HG03442 (cell line): ENCODE measurements at regions not wholly inside any gene's neighbourhood (a gene's known extent, or its start where the extent isn't known, plus 50 kb on each side); places are given as distances from the start of the nearest gene placed in this dataset.
A peak's percentile ranks its signal among the peaks of the same experiment; 100 is the strongest.
"Not testable (repeated sequence)": the region's sequence is repeated elsewhere in the genome, so short reads cannot be mapped to it uniquely, and the experiment has no call there.

ENCODE experiments used
- ATAC-seq: cut with Tn5 transposase; IDR thresholded peaks from one replicate; pipeline ENCODE4 v1.9.1; 2021; ENCODE audit warnings: mild to moderate bottlenecking, moderate library complexity; ENCODE audit not compliant: unreplicated experiment

GRCh38 chr14:89661392-89661791 is 244.4 kb upstream of the FOXN3 start:
- ATAC-seq = no peak

GRCh38 chr14:89660625-89661233 is 243.7 kb upstream of the FOXN3 start:
- ATAC-seq = not testable (repeated sequence)

- no peak for ATAC-seq
Measured at GRCh38 chr14:89660166-89660565, 243.1 kb upstream of the FOXN3 start.

GRCh38 chr14:89658977-89659670 is 242.1 kb upstream of the FOXN3 start:
- ATAC-seq = no peak

- no peak for ATAC-seq
Measured at GRCh38 chr14:89657014-89657413, 240.0 kb upstream of the FOXN3 start.

GRCh38 chr14:89654998-89655397 is 238.0 kb upstream of the FOXN3 start:
- ATAC-seq = no peak

GRCh38 chr14:89652352-89652751 is 235.3 kb upstream of the FOXN3 start:
- ATAC-seq = no peak

- ATAC-seq = no peak
Measured at GRCh38 chr14:89651805-89652204, 234.8 kb upstream of the FOXN3 start.

- no peak for ATAC-seq
Measured at GRCh38 chr14:89650077-89650978, 233.3 kb upstream of the FOXN3 start.

- no peak for ATAC-seq
Measured at GRCh38 chr14:89649451-89650075, 232.5 kb upstream of the FOXN3 start.

GRCh38 chr14:89648924-89649323 is 231.9 kb upstream of the FOXN3 start:
- ATAC-seq = no peak

- ATAC-seq = no peak
Measured at GRCh38 chr14:89648510-89648909, 231.5 kb upstream of the FOXN3 start.

- ATAC-seq = no peak
Measured at GRCh38 chr14:89646971-89647370, 229.9 kb upstream of the FOXN3 start.

- ATAC-seq = no peak
Measured at GRCh38 chr14:89644641-89645040, 227.6 kb upstream of the FOXN3 start.

GRCh38 chr14:89641495-89642175 is 224.6 kb upstream of the FOXN3 start:
- ATAC-seq = peak; percentile 99

GRCh38 chr14:89640141-89640540 is 223.1 kb upstream of the FOXN3 start:
- ATAC-seq = no peak

- no peak for ATAC-seq
Measured at GRCh38 chr14:89639687-89640086, 222.7 kb upstream of the FOXN3 start.

GRCh38 chr14:89638891-89639290 is 221.9 kb upstream of the FOXN3 start:
- no peak for ATAC-seq

GRCh38 chr14:89637581-89637980 is 220.5 kb upstream of the FOXN3 start:
- ATAC-seq = no peak

GRCh38 chr14:89635615-89636014 is 218.6 kb upstream of the FOXN3 start:
- ATAC-seq = no peak

- ATAC-seq = no peak
Measured at GRCh38 chr14:89634037-89634436, 217.0 kb upstream of the FOXN3 start.
